CD4-positive, alpha-beta T cell treated with Interleukin-6 for 4 hours (primary cell): ENCODE measurements at regions not wholly inside any gene's neighbourhood (a gene's known extent, or its start where the extent isn't known, plus 50 kb on each side); places are given as distances from the start of the nearest gene placed in this dataset.

ENCODE experiments used
- DNase-seq: peaks from one replicate; pipeline ENCODE4 v3.0.0-alpha.2; 2020; ENCODE audit warnings: mixed read lengths

GRCh38 chr14:95381726-95382125 is 62.0 kb upstream of the CLMN start:
- no peak for DNase-seq

- DNase-seq, result no peak
These were observed 60.8 kb upstream of the CLMN start for GRCh38 chr14:95380350-95381042.

- no peak for DNase-seq
These were observed 59.9 kb upstream of the CLMN start for GRCh38 chr14:95379634-95380033.

- no peak for DNase-seq
These were observed 55.9 kb upstream of the CLMN start for GRCh38 chr14:95375539-95376109.

- no peak for DNase-seq
These were observed 54.7 kb upstream of the CLMN start for GRCh38 chr14:95374239-95374997.

GRCh38 chr14:95370076-95370475 is 50.4 kb upstream of the CLMN start:
- no peak for DNase-seq
